ENCODE measurements at regions not wholly inside any gene's neighbourhood (a gene's known extent, or its start where the extent isn't known, plus 50 kb on each side); places are given as distances from the start of the nearest gene placed in this dataset.

GRCh38 chr5:143758015-143758414 lies 53.9 kb upstream of the HMHB1 start:
- Histone ChIP-seq H3K4me3 (no peak overlapping the region), H3K9me3 (no peaks in the 10 kb centered on the region), H3K27me3 (no peaks in the 10 kb centered on the region), H3K27ac (no peak overlapping the region), H3K36me3 (no peaks in the 10 kb centered on the region), H3K4me1 (no peaks in the 10 kb centered on the region), H3K9ac (ENCODE audit: low read depth in 2 of 2, low read length in 2 of 2) (no peak overlapping the region)
- no peak for TF ChIP-seq CTCF (IDR thresholded peaks at IDR 0.05)
- no peak for DNase-seq
- intact Hi-C loops (cut with DNase I): no loop called here

- Histone ChIP-seq H3K4me3 (no peak overlapping the region), H3K9ac (ENCODE audit: low read depth in 2 of 2, low read length in 2 of 2) (no peak overlapping the region), H3K4me1 (no peaks in the 10 kb centered on the region), H3K9me3 (no peaks in the 10 kb centered on the region), H3K36me3 (no peaks in the 10 kb centered on the region), H3K27me3 (no peaks in the 10 kb centered on the region), H3K27ac (no peak overlapping the region)
- TF ChIP-seq CTCF (IDR thresholded peaks at IDR 0.05): no peak
- intact Hi-C loops (cut with DNase I): no loop called here
- DNase-seq: no peak
These were observed 54.8 kb upstream of the HMHB1 start for GRCh38 chr5:143757116-143757515.

GRCh38 chr5:143755966-143756365 lies 56.0 kb upstream of the HMHB1 start:
- no peak overlapping the region for H3K9ac ChIP-seq (ENCODE audit: low read depth in 2 of 2, low read length in 2 of 2)
- no peaks in the 10 kb centered on the region for H3K27me3 ChIP-seq
- no peaks in the 10 kb centered on the region for H3K4me1 ChIP-seq
- H3K27ac ChIP-seq: no peak overlapping the region
- no peaks in the 10 kb centered on the region for H3K9me3 ChIP-seq
- H3K36me3 ChIP-seq: no peaks in the 10 kb centered on the region
- no peak for TF ChIP-seq CTCF (IDR thresholded peaks at IDR 0.05)
- no peak for DNase-seq
- no peak overlapping the region for H3K4me3 ChIP-seq
- intact Hi-C loops (cut with DNase I): no loop called here

GRCh38 chr5:143752165-143752850 lies 59.7 kb upstream of the HMHB1 start:
- intact Hi-C loops (cut with DNase I): no loop called here

GRCh38 chr5:143751342-143751741 lies 60.6 kb upstream of the HMHB1 start:
- DNase-seq: no peak
- no peak for TF ChIP-seq CTCF (IDR thresholded peaks at IDR 0.05)
- H3K4me3 ChIP-seq: no peak overlapping the region
- H3K4me1 ChIP-seq: no peaks in the 10 kb centered on the region
- intact Hi-C loops (cut with DNase I): no loop called here
- H3K27ac ChIP-seq: no peak overlapping the region
- no peaks in the 10 kb centered on the region for H3K36me3 ChIP-seq
- H3K27me3 ChIP-seq: no peaks in the 10 kb centered on the region
- no peaks in the 10 kb centered on the region for H3K9me3 ChIP-seq
- H3K9ac ChIP-seq (ENCODE audit: low read depth in 2 of 2, low read length in 2 of 2): no peak overlapping the region

More at GRCh38 chr5:143752165-143752850, 59.7 kb upstream of the HMHB1 start:
- Histone ChIP-seq H3K4me3 (no peak overlapping the region), H3K27me3 (no peaks in the 10 kb centered on the region), H3K9me3 (no peaks in the 10 kb centered on the region), H3K27ac (no peak overlapping the region), H3K4me1 (no peaks in the 10 kb centered on the region), H3K9ac (ENCODE audit: low read depth in 2 of 2, low read length in 2 of 2) (no peak overlapping the region), H3K36me3 (no peaks in the 10 kb centered on the region)
- DNase-seq: no peak
- TF ChIP-seq CTCF (IDR thresholded peaks at IDR 0.05): no peak

All from colonic mucosa (tissue), 4 donors.